WTC11 (cell line): ENCODE measurements at regions not wholly inside any gene's neighbourhood (a gene's known extent, or its start where the extent isn't known, plus 50 kb on each side); places are given as distances from the start of the nearest gene placed in this dataset.

ENCODE experiments used
- ATAC-seq: fragments of 200-7000 bp; cut with Tn5 transposase; 2 replicates; pipeline ENCODE4 v1.10.0; 2021; ENCODE audit warnings: mild to moderate bottlenecking, moderate library complexity
- CTCF ChIA-PET: fragments of 300-600 bp; sonication (Branson Sonifier 250); formaldehyde crosslinking; loops from one replicate; lab custom pipeline; 2021; ENCODE audit warnings: antibody characterized with exemption; lab: Charles Lee
- POLR2A ChIA-PET: fragments of 350-600 bp; sonication (Branson Sonifier 250); formaldehyde crosslinking; loops from one replicate; lab custom pipeline; 2021; ENCODE audit warnings: antibody characterized with exemption; lab: Charles Lee
- DNase-seq: peaks from one replicate; pipeline ENCODE4 v3.0.0; 2021; ENCODE audit warnings: low spot score
- H3K27ac Mint-ChIP-seq: 2 replicates; pipeline ENCODE4 v1.8.0; 2021; ENCODE audit warnings: mixed read lengths
- H3K27me3 Mint-ChIP-seq: 2 replicates; pipeline ENCODE4 v1.8.0; 2021; ENCODE audit warnings: low read depth, mild to moderate bottlenecking, moderate library complexity, mixed read lengths
- H3K36me3 Mint-ChIP-seq: 2 replicates; pipeline ENCODE4 v1.8.0; 2021; ENCODE audit warnings: mixed read lengths
- H3K4me1 Mint-ChIP-seq: 2 replicates; pipeline ENCODE4 v1.8.0; 2022; ENCODE audit warnings: mixed read lengths
- H3K4me3 Mint-ChIP-seq: 2 replicates; pipeline ENCODE4 v1.8.0; 2021; ENCODE audit warnings: mild to moderate bottlenecking, moderate library complexity, mixed read lengths
- H3K9me3 Mint-ChIP-seq: 2 replicates; pipeline ENCODE4 v1.8.0; 2021; ENCODE audit warnings: mixed read lengths
- CREM ChIP-seq: sonication (generic); formaldehyde crosslinking; IDR thresholded peaks from 2 replicates; pipeline ENCODE4 v1.8.1; 2022; ENCODE audit warnings: mild to moderate bottlenecking, missing genetic modification reagents, moderate library complexity
- FOXJ3 ChIP-seq: sonication (generic); formaldehyde crosslinking; IDR thresholded peaks from 2 replicates; pipeline ENCODE4 v1.9.0; 2021; ENCODE audit warnings: missing genetic modification reagents, mild to moderate bottlenecking, borderline replicate concordance
- FOXP1 ChIP-seq: sonication (generic); formaldehyde crosslinking; IDR thresholded peaks from 2 replicates; pipeline ENCODE4 v1.8.0; 2022; ENCODE audit warnings: missing genetic modification reagents, mild to moderate bottlenecking, moderate library complexity, borderline replicate concordance
- MYBL2 ChIP-seq: sonication (generic); formaldehyde crosslinking; IDR thresholded peaks from 2 replicates; pipeline ENCODE4 v1.8.1; 2023; ENCODE audit warnings: mild to moderate bottlenecking, moderate library complexity, missing genetic modification reagents
- NFYB ChIP-seq: sonication (generic); formaldehyde crosslinking; conservative IDR thresholded peaks from 2 replicates; pipeline ENCODE4 v1.8.0; 2022; ENCODE audit warnings: low read depth, missing genetic modification reagents
- NR2C2 ChIP-seq: sonication (generic); formaldehyde crosslinking; IDR thresholded peaks from 2 replicates; pipeline ENCODE4 v1.8.0; 2022; ENCODE audit warnings: mild to moderate bottlenecking, missing genetic modification reagents
- PRRX2 ChIP-seq: fragments of 250-450 bp; sonication (Bioruptor Pico); IDR thresholded peaks from 2 replicates; pipeline ENCODE4 v1.8.0; 2021; ENCODE audit warnings: mild to moderate bottlenecking
- SMAD3 ChIP-seq: sonication (generic); formaldehyde crosslinking; IDR thresholded peaks from 2 replicates; pipeline ENCODE4 v1.8.0; 2022; ENCODE audit warnings: missing genetic modification reagents, mild to moderate bottlenecking, borderline replicate concordance
- SP1 ChIP-seq: sonication (generic); formaldehyde crosslinking; conservative IDR thresholded peaks from 2 replicates; pipeline ENCODE4 v1.8.1; 2022; ENCODE audit warnings: missing genetic modification reagents
- TEAD1 ChIP-seq: sonication (generic); formaldehyde crosslinking; IDR thresholded peaks from 2 replicates; pipeline ENCODE4 v1.8.0; 2022; ENCODE audit warnings: mild to moderate bottlenecking, missing genetic modification reagents
- TP53 ChIP-seq: sonication (generic); formaldehyde crosslinking; IDR thresholded peaks from 2 replicates; pipeline ENCODE4 v1.8.1; 2023; ENCODE audit warnings: mild to moderate bottlenecking, missing genetic modification reagents
- TF ChIP-seq, protein P1 (sequence below): fragments of 250-450 bp; sonication (Bioruptor Pico); IDR thresholded peaks from 2 replicates; pipeline ENCODE4 v1.8.0; 2021; ENCODE audit warnings: mild to moderate bottlenecking
- TF ChIP-seq, protein P2 (sequence below): sonication (generic); formaldehyde crosslinking; IDR thresholded peaks from 2 replicates; pipeline ENCODE4 v1.8.0; 2022; ENCODE audit warnings: mild to moderate bottlenecking, missing genetic modification reagents
- TF ChIP-seq, protein P3 (sequence below): fragments of 200-600 bp; IDR thresholded peaks from 2 replicates; pipeline ENCODE4 v1.8.0; 2022; ENCODE audit warnings: antibody characterized with exemption
- TF ChIP-seq, protein P4 (sequence below): sonication (generic); formaldehyde crosslinking; IDR thresholded peaks from 2 replicates; pipeline ENCODE4 v1.8.0; 2023; ENCODE audit warnings: missing genetic modification reagents, mild to moderate bottlenecking, borderline replicate concordance
- TF ChIP-seq, protein P5 (sequence below): sonication (generic); formaldehyde crosslinking; IDR thresholded peaks from 2 replicates; pipeline ENCODE4 v1.8.1; 2022; ENCODE audit warnings: low read depth, missing genetic modification reagents, borderline replicate concordance
- TF ChIP-seq, protein P6 (sequence below): sonication (generic); formaldehyde crosslinking; IDR thresholded peaks from 2 replicates; pipeline ENCODE4 v1.8.0; 2022; ENCODE audit warnings: missing genetic modification reagents
- TF ChIP-seq, protein P7 (sequence below): fragments of 250-450 bp; sonication (Bioruptor Pico); IDR thresholded peaks from 2 replicates; pipeline ENCODE4 v1.9.0; 2021; ENCODE audit warnings: mild to moderate bottlenecking, borderline replicate concordance

DNA sequence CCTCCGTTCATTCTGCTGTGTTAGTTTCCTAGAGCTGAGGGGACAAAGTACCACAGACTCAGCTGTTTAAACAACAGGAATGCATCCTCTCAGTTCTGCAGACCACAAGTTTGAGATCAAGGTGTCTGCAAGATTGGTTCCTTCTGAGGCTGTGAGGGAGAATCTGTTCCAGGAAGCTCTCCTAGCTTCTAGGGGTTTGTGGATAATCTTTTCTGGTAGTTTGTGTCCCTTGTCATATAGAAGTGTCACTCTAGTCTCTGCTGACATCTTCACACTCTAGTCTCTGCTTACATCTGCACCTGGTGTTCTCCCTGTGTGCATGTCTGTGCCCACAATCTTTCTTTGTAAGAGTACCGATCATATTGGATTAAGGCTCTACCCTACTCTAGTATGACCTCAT, 581.8 kb downstream of the RNF144A start:
- peaks cover 8% of the 10 kb centered on the region; the same call in 1 of the 2 replicates for H3K36me3 Mint-ChIP-seq
- peaks cover 11% of the 10 kb centered on the region for H3K4me1 Mint-ChIP-seq
- DNase-seq (no peak), ATAC-seq (no peak)
- H3K4me3 Mint-ChIP-seq, result no peak overlapping the region
- peaks cover 6% of the 10 kb centered on the region for H3K9me3 Mint-ChIP-seq
- no peak overlapping the region for H3K27ac Mint-ChIP-seq
- CTCF ChIA-PET, result no interaction called here
- no peaks in the 10 kb centered on the region for H3K27me3 Mint-ChIP-seq
- POLR2A ChIA-PET, result no interaction called here
- TF ChIP-seq TP53 (CRISPR knock-in tag), result no peak
- TF ChIP-seq, protein P1, sequence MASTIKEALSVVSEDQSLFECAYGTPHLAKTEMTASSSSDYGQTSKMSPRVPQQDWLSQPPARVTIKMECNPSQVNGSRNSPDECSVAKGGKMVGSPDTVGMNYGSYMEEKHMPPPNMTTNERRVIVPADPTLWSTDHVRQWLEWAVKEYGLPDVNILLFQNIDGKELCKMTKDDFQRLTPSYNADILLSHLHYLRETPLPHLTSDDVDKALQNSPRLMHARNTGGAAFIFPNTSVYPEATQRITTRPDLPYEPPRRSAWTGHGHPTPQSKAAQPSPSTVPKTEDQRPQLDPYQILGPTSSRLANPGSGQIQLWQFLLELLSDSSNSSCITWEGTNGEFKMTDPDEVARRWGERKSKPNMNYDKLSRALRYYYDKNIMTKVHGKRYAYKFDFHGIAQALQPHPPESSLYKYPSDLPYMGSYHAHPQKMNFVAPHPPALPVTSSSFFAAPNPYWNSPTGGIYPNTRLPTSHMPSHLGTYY, result no peak
- TF ChIP-seq NR2C2 (CRISPR knock-in tag), result no peak
- TF ChIP-seq, protein P2, sequence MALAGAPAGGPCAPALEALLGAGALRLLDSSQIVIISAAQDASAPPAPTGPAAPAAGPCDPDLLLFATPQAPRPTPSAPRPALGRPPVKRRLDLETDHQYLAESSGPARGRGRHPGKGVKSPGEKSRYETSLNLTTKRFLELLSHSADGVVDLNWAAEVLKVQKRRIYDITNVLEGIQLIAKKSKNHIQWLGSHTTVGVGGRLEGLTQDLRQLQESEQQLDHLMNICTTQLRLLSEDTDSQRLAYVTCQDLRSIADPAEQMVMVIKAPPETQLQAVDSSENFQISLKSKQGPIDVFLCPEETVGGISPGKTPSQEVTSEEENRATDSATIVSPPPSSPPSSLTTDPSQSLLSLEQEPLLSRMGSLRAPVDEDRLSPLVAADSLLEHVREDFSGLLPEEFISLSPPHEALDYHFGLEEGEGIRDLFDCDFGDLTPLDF (CRISPR knock-in tag), result no peak
- no peak for TF ChIP-seq NFYB (CRISPR knock-in tag)
- TF ChIP-seq CREM (CRISPR knock-in tag), result no peak
- no peak for TF ChIP-seq MYBL2 (CRISPR knock-in tag)
- TF ChIP-seq, protein P3, sequence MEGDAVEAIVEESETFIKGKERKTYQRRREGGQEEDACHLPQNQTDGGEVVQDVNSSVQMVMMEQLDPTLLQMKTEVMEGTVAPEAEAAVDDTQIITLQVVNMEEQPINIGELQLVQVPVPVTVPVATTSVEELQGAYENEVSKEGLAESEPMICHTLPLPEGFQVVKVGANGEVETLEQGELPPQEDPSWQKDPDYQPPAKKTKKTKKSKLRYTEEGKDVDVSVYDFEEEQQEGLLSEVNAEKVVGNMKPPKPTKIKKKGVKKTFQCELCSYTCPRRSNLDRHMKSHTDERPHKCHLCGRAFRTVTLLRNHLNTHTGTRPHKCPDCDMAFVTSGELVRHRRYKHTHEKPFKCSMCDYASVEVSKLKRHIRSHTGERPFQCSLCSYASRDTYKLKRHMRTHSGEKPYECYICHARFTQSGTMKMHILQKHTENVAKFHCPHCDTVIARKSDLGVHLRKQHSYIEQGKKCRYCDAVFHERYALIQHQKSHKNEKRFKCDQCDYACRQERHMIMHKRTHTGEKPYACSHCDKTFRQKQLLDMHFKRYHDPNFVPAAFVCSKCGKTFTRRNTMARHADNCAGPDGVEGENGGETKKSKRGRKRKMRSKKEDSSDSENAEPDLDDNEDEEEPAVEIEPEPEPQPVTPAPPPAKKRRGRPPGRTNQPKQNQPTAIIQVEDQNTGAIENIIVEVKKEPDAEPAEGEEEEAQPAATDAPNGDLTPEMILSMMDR, result no peak
- no peak for TF ChIP-seq SP1 (CRISPR knock-in tag)
- TF ChIP-seq PRRX2 (CRISPR knock-in tag), result no peak
- TF ChIP-seq, protein P4, sequence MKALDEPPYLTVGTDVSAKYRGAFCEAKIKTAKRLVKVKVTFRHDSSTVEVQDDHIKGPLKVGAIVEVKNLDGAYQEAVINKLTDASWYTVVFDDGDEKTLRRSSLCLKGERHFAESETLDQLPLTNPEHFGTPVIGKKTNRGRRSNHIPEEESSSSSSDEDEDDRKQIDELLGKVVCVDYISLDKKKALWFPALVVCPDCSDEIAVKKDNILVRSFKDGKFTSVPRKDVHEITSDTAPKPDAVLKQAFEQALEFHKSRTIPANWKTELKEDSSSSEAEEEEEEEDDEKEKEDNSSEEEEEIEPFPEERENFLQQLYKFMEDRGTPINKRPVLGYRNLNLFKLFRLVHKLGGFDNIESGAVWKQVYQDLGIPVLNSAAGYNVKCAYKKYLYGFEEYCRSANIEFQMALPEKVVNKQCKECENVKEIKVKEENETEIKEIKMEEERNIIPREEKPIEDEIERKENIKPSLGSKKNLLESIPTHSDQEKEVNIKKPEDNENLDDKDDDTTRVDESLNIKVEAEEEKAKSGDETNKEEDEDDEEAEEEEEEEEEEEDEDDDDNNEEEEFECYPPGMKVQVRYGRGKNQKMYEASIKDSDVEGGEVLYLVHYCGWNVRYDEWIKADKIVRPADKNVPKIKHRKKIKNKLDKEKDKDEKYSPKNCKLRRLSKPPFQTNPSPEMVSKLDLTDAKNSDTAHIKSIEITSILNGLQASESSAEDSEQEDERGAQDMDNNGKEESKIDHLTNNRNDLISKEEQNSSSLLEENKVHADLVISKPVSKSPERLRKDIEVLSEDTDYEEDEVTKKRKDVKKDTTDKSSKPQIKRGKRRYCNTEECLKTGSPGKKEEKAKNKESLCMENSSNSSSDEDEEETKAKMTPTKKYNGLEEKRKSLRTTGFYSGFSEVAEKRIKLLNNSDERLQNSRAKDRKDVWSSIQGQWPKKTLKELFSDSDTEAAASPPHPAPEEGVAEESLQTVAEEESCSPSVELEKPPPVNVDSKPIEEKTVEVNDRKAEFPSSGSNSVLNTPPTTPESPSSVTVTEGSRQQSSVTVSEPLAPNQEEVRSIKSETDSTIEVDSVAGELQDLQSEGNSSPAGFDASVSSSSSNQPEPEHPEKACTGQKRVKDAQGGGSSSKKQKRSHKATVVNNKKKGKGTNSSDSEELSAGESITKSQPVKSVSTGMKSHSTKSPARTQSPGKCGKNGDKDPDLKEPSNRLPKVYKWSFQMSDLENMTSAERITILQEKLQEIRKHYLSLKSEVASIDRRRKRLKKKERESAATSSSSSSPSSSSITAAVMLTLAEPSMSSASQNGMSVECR (CRISPR knock-in tag), result no peak
- TF ChIP-seq, protein P5, sequence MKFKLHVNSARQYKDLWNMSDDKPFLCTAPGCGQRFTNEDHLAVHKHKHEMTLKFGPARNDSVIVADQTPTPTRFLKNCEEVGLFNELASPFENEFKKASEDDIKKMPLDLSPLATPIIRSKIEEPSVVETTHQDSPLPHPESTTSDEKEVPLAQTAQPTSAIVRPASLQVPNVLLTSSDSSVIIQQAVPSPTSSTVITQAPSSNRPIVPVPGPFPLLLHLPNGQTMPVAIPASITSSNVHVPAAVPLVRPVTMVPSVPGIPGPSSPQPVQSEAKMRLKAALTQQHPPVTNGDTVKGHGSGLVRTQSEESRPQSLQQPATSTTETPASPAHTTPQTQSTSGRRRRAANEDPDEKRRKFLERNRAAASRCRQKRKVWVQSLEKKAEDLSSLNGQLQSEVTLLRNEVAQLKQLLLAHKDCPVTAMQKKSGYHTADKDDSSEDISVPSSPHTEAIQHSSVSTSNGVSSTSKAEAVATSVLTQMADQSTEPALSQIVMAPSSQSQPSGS (CRISPR knock-in tag), result no peak
- TF ChIP-seq TEAD1 (CRISPR knock-in tag), result no peak
- TF ChIP-seq, protein P6, sequence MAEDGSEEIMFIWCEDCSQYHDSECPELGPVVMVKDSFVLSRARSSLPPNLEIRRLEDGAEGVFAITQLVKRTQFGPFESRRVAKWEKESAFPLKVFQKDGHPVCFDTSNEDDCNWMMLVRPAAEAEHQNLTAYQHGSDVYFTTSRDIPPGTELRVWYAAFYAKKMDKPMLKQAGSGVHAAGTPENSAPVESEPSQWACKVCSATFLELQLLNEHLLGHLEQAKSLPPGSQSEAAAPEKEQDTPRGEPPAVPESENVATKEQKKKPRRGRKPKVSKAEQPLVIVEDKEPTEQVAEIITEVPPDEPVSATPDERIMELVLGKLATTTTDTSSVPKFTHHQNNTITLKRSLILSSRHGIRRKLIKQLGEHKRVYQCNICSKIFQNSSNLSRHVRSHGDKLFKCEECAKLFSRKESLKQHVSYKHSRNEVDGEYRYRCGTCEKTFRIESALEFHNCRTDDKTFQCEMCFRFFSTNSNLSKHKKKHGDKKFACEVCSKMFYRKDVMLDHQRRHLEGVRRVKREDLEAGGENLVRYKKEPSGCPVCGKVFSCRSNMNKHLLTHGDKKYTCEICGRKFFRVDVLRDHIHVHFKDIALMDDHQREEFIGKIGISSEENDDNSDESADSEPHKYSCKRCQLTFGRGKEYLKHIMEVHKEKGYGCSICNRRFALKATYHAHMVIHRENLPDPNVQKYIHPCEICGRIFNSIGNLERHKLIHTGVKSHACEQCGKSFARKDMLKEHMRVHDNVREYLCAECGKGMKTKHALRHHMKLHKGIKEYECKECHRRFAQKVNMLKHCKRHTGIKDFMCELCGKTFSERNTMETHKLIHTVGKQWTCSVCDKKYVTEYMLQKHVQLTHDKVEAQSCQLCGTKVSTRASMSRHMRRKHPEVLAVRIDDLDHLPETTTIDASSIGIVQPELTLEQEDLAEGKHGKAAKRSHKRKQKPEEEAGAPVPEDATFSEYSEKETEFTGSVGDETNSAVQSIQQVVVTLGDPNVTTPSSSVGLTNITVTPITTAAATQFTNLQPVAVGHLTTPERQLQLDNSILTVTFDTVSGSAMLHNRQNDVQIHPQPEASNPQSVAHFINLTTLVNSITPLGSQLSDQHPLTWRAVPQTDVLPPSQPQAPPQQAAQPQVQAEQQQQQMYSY (CRISPR knock-in tag), result no peak
- no peak for TF ChIP-seq FOXP1 (CRISPR knock-in tag)
- no peak for TF ChIP-seq FOXJ3 (CRISPR knock-in tag)
- no peak for TF ChIP-seq SMAD3 (CRISPR knock-in tag)
- TF ChIP-seq, protein P7, sequence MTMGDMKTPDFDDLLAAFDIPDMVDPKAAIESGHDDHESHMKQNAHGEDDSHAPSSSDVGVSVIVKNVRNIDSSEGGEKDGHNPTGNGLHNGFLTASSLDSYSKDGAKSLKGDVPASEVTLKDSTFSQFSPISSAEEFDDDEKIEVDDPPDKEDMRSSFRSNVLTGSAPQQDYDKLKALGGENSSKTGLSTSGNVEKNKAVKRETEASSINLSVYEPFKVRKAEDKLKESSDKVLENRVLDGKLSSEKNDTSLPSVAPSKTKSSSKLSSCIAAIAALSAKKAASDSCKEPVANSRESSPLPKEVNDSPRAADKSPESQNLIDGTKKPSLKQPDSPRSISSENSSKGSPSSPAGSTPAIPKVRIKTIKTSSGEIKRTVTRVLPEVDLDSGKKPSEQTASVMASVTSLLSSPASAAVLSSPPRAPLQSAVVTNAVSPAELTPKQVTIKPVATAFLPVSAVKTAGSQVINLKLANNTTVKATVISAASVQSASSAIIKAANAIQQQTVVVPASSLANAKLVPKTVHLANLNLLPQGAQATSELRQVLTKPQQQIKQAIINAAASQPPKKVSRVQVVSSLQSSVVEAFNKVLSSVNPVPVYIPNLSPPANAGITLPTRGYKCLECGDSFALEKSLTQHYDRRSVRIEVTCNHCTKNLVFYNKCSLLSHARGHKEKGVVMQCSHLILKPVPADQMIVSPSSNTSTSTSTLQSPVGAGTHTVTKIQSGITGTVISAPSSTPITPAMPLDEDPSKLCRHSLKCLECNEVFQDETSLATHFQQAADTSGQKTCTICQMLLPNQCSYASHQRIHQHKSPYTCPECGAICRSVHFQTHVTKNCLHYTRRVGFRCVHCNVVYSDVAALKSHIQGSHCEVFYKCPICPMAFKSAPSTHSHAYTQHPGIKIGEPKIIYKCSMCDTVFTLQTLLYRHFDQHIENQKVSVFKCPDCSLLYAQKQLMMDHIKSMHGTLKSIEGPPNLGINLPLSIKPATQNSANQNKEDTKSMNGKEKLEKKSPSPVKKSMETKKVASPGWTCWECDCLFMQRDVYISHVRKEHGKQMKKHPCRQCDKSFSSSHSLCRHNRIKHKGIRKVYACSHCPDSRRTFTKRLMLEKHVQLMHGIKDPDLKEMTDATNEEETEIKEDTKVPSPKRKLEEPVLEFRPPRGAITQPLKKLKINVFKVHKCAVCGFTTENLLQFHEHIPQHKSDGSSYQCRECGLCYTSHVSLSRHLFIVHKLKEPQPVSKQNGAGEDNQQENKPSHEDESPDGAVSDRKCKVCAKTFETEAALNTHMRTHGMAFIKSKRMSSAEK (CRISPR knock-in tag), result no peak
